ENCODE measurements at regions not wholly inside any gene's neighbourhood (a gene's known extent, or its start where the extent isn't known, plus 50 kb on each side); places are given as distances from the start of the nearest gene placed in this dataset.

GRCh38 chr3:111324151-111324550, 217.8 kb upstream of the CD96 start:
- Mint-ChIP-seq H3K9me3 (no peaks in the 10 kb centered on the region), H3K27ac (no peak overlapping the region), H3K27me3 (ENCODE audit: insufficient read depth) (no peaks in the 10 kb centered on the region), H3K4me1 (ENCODE audit: low read depth) (peaks cover 53% of the 10 kb centered on the region), H3K4me3 (no peak overlapping the region), H3K36me3 (ENCODE audit: low read depth) (no peaks in the 10 kb centered on the region)
- TF ChIP-seq CTCF (IDR thresholded peaks at IDR 0.05): no peak
- no peak for DNase-seq

- Mint-ChIP-seq H3K4me1 (ENCODE audit: low read depth) (peaks cover 57% of the 10 kb centered on the region), H3K9me3 (no peaks in the 10 kb centered on the region), H3K27ac (no peak overlapping the region), H3K27me3 (ENCODE audit: insufficient read depth) (no peaks in the 10 kb centered on the region), H3K4me3 (no peak overlapping the region), H3K36me3 (ENCODE audit: low read depth) (no peaks in the 10 kb centered on the region)
- no peak for DNase-seq
- no peak for TF ChIP-seq CTCF (IDR thresholded peaks at IDR 0.05)
These were observed 217.4 kb upstream of the CD96 start for GRCh38 chr3:111324645-111325044.

- H3K9me3 Mint-ChIP-seq: no peaks in the 10 kb centered on the region
These were observed 216.8 kb upstream of the CD96 start for GRCh38 chr3:111325160-111325718.

GRCh38 chr3:111326144-111326995, 215.6 kb upstream of the CD96 start:
- Mint-ChIP-seq H3K36me3 (ENCODE audit: low read depth) (no peaks in the 10 kb centered on the region), H3K4me1 (ENCODE audit: low read depth) (peaks cover 52% of the 10 kb centered on the region), H3K27me3 (ENCODE audit: insufficient read depth) (no peaks in the 10 kb centered on the region; the same call in 1 of the 2 replicates), H3K4me3 (no peak overlapping the region), H3K9me3 (no peaks in the 10 kb centered on the region), H3K27ac (0 out of 2 replicates have a peak overlapping the region, but pooled peaks have one; percentile 14)
- DNase-seq: peak; percentile 91
- peak; percentile 54 for TF ChIP-seq CTCF (IDR thresholded peaks at IDR 0.05)

More at GRCh38 chr3:111325160-111325718, 216.8 kb upstream of the CD96 start:
- TF ChIP-seq CTCF (IDR thresholded peaks at IDR 0.05): no peak
- H3K27ac Mint-ChIP-seq: no peak overlapping the region
- H3K4me3 Mint-ChIP-seq: no peak overlapping the region
- no peaks in the 10 kb centered on the region for H3K36me3 Mint-ChIP-seq (ENCODE audit: low read depth)
- H3K27me3 Mint-ChIP-seq (ENCODE audit: insufficient read depth): no peaks in the 10 kb centered on the region
- peaks cover 57% of the 10 kb centered on the region for H3K4me1 Mint-ChIP-seq (ENCODE audit: low read depth)
- DNase-seq: no peak

GRCh38 chr3:111331306-111331705, 210.7 kb upstream of the CD96 start:
- Mint-ChIP-seq H3K27ac (no peak overlapping the region), H3K27me3 (ENCODE audit: insufficient read depth) (no peaks in the 10 kb centered on the region; the same call in 1 of the 2 replicates), H3K9me3 (no peaks in the 10 kb centered on the region), H3K36me3 (ENCODE audit: low read depth) (no peaks in the 10 kb centered on the region), H3K4me1 (ENCODE audit: low read depth) (peaks cover 43% of the 10 kb centered on the region), H3K4me3 (no peak overlapping the region)
- DNase-seq: no peak
- TF ChIP-seq CTCF (IDR thresholded peaks at IDR 0.05): no peak
